GM06990 (cell line): ENCODE measurements at regions not wholly inside any gene's neighbourhood (a gene's known extent, or its start where the extent isn't known, plus 50 kb on each side); places are given as distances from the start of the nearest gene placed in this dataset.

Experiments
- DNase-seq: peaks from one replicate; pipeline ENCODE4 v3.0.0-alpha.2; 2011; ENCODE audit not compliant: insufficient read length; ENCODE audit errors: extremely low read depth
- H3K27me3 ChIP-seq: replicated peaks from 2 replicates; pipeline ENCODE4 v1.6.0; 2011; ENCODE audit warnings: low read length; ENCODE audit not compliant: control insufficient read depth, insufficient read depth
- H3K36me3 ChIP-seq: 2 replicates; pipeline ENCODE4 v1.5.1; 2011; ENCODE audit warnings: low read length; ENCODE audit not compliant: control insufficient read depth, insufficient read depth
- H3K4me3 ChIP-seq: replicated peaks from 2 replicates; pipeline ENCODE4 v1.5.1; 2011; ENCODE audit warnings: low read depth, mild to moderate bottlenecking, control low read depth, low read length
- CTCF ChIP-seq: IDR thresholded peaks from 2 replicates; pipeline ENCODE4 v1.5.1; 2011; ENCODE audit warnings: low read length, control low read depth, mild to moderate bottlenecking, inconsistent platforms; ENCODE audit not compliant: insufficient read depth, poor library complexity, severe bottlenecking

- H3K36me3 ChIP-seq, result no peaks in the 10 kb centered on the region
- H3K27me3 ChIP-seq, result no peaks in the 10 kb centered on the region
- no peak for TF ChIP-seq CTCF
- H3K4me3 ChIP-seq, result no peak overlapping the region
- DNase-seq, result no peak
Observed at GRCh38 chr21:17915976-17916375, 96.8 kb upstream of the C21orf91 start.

GRCh38 chr21:17911628-17912027 is 92.5 kb upstream of the C21orf91 start:
- DNase-seq, result no peak
- TF ChIP-seq CTCF, result no peak
- Histone ChIP-seq H3K4me3 (no peak overlapping the region), H3K27me3 (no peaks in the 10 kb centered on the region), H3K36me3 (no peaks in the 10 kb centered on the region)

- H3K36me3 ChIP-seq, result no peaks in the 10 kb centered on the region
- TF ChIP-seq CTCF, result no peak
- H3K27me3 ChIP-seq, result no peaks in the 10 kb centered on the region
- DNase-seq, result no peak
- no peak overlapping the region for H3K4me3 ChIP-seq
Observed at GRCh38 chr21:17903929-17904639, 84.9 kb upstream of the C21orf91 start.

GRCh38 chr21:17903029-17903806 is 84.1 kb upstream of the C21orf91 start:
- no peak overlapping the region for H3K4me3 ChIP-seq
- no peaks in the 10 kb centered on the region for H3K36me3 ChIP-seq
- no peak for TF ChIP-seq CTCF
- DNase-seq, result peak; percentile 15
- no peaks in the 10 kb centered on the region for H3K27me3 ChIP-seq

- Histone ChIP-seq H3K4me3 (no peak overlapping the region), H3K27me3 (no peaks in the 10 kb centered on the region), H3K36me3 (no peaks in the 10 kb centered on the region)
- peak; percentile 20 for DNase-seq
- TF ChIP-seq CTCF, result no peak
Observed at GRCh38 chr21:17901458-17902079, 82.4 kb upstream of the C21orf91 start.
